GM23338 (cell line): ENCODE measurements at regions not wholly inside any gene's neighbourhood (a gene's known extent, or its start where the extent isn't known, plus 50 kb on each side); places are given as distances from the start of the nearest gene placed in this dataset.

Experiments
- CREB1 ChIP-seq: fragments of 250-450 bp; sonication (Bioruptor Pico); IDR thresholded peaks from 2 replicates; pipeline ENCODE4 v1.5.0; 2020; ENCODE audit warnings: low read depth, mild to moderate bottlenecking, moderate library complexity
- CTCF ChIP-seq, 2 experiments: fragments of 200-600 bp in 1 of 2; sonication (generic) in 1 of 2; conservative IDR thresholded peaks; 2 replicates each; pipeline versions ENCODE4 v1.5.1 to v1.6.1; 2016 to 2017; ENCODE audit warnings: antibody characterized with exemption in 2 of 2, low read depth in 2 of 2, mild to moderate bottlenecking in 2 of 2, moderate library complexity in 1 of 2
- ETS1 ChIP-seq: IDR thresholded peaks from 2 replicates; pipeline ENCODE4 v1.6.1; 2016; ENCODE audit warnings: antibody characterized with exemption
- EZH2 ChIP-seq: fragments of 200-600 bp; sonication (generic); IDR thresholded peaks from one replicate; pipeline ENCODE4 v1.8.0; 2017; ENCODE audit warnings: antibody characterized with exemption, mild to moderate bottlenecking, low read depth; ENCODE audit not compliant: unreplicated experiment
- EZH2phosphoT487 ChIP-seq: fragments of 200-600 bp; sonication (generic); IDR thresholded peaks from one replicate; pipeline ENCODE4 v1.8.1; 2018; ENCODE audit warnings: antibody characterized with exemption; ENCODE audit not compliant: unreplicated experiment
- JUNB ChIP-seq: IDR thresholded peaks from one replicate; pipeline ENCODE4 v1.6.1; 2016; ENCODE audit warnings: antibody characterized with exemption; ENCODE audit not compliant: unreplicated experiment
- NANOG ChIP-seq: IDR thresholded peaks from 2 replicates; pipeline ENCODE4 v1.6.1; 2016; ENCODE audit warnings: antibody characterized with exemption, borderline replicate concordance
- POLR2AphosphoS5 ChIP-seq: IDR thresholded peaks from 2 replicates; pipeline ENCODE4 v1.6.1; 2016; ENCODE audit warnings: antibody characterized with exemption, low read depth
- REST ChIP-seq: IDR thresholded peaks from one replicate; pipeline ENCODE4 v1.6.1; 2018; ENCODE audit warnings: antibody characterized with exemption; ENCODE audit not compliant: unreplicated experiment
- ZNF114 ChIP-seq: fragments of 250-450 bp; sonication (Bioruptor Pico); IDR thresholded peaks from 2 replicates; pipeline ENCODE4 v1.5.0; 2020; ENCODE audit warnings: mild to moderate bottlenecking, moderate library complexity

- TF ChIP-seq CTCF (conservative IDR thresholded peaks at IDR 0.05; ENCODE audit: low read depth in 2 of 2): no peak
- no peak for TF ChIP-seq EZH2
- no peak for TF ChIP-seq POLR2AphosphoS5
- TF ChIP-seq EZH2phosphoT487: no peak
- no peak for TF ChIP-seq REST
- TF ChIP-seq NANOG: no peak
- TF ChIP-seq CREB1 (CRISPR knock-in tag): no peak
- TF ChIP-seq JUNB: no peak
- TF ChIP-seq ETS1: no peak
- TF ChIP-seq ZNF114 (CRISPR knock-in tag): no peak
These were observed 196.1 kb downstream of the TRIM27 start for GRCh38 chr6:28727559-28728211.
